ENCODE measurements at regions not wholly inside any gene's neighbourhood (a gene's known extent, or its start where the extent isn't known, plus 50 kb on each side); places are given as distances from the start of the nearest gene placed in this dataset.

GRCh38 chrX:39437670-39438441 lies 636.6 kb downstream of the MID1IP1 start:
- no peak for TF ChIP-seq CTCF (IDR thresholded peaks at IDR 0.05; ENCODE audit: unreplicated experiment in 3 of 3)
- Mint-ChIP-seq H3K4me1 (peaks cover 23% of the 10 kb centered on the region), H3K9me3 (peaks cover 7% of the 10 kb centered on the region), H3K27me3 (ENCODE audit: low read depth) (peaks cover 4% of the 10 kb centered on the region), H3K27ac (peak overlapping the region; percentile 54 to 84 (median 57)), H3K36me3 (ENCODE audit: low read depth) (no peaks in the 10 kb centered on the region), H3K4me3 (no peak overlapping the region)

GRCh38 chrX:39438603-39439602 lies 637.6 kb downstream of the MID1IP1 start:
- Mint-ChIP-seq H3K27me3 (ENCODE audit: low read depth) (peaks cover 4% of the 10 kb centered on the region), H3K4me3 (no peak overlapping the region), H3K36me3 (ENCODE audit: low read depth) (no peaks in the 10 kb centered on the region), H3K4me1 (peaks cover 20% of the 10 kb centered on the region), H3K9me3 (peaks cover 14% of the 10 kb centered on the region), H3K27ac (peak overlapping the region; percentile 54 to 84 (median 57))
- TF ChIP-seq CTCF (IDR thresholded peaks at IDR 0.05; ENCODE audit: unreplicated experiment in 3 of 3), result no peak

GRCh38 chrX:39439906-39440798 lies 638.9 kb downstream of the MID1IP1 start:
- peaks cover 20% of the 10 kb centered on the region for H3K4me1 Mint-ChIP-seq
- no peaks in the 10 kb centered on the region for H3K36me3 Mint-ChIP-seq (ENCODE audit: low read depth)
- peaks cover 4% of the 10 kb centered on the region for H3K27me3 Mint-ChIP-seq (ENCODE audit: low read depth)
- H3K9me3 Mint-ChIP-seq, result peaks cover 15% of the 10 kb centered on the region
- no peak overlapping the region for H3K4me3 Mint-ChIP-seq
- H3K27ac Mint-ChIP-seq, result peak overlapping the region in 2 of 3 experiments; percentile 23 to 37
- TF ChIP-seq CTCF (IDR thresholded peaks at IDR 0.05; ENCODE audit: unreplicated experiment in 3 of 3), result no peak

GRCh38 chrX:39440799-39441284 lies 639.6 kb downstream of the MID1IP1 start:
- Mint-ChIP-seq H3K9me3 (peaks cover 15% of the 10 kb centered on the region), H3K4me3 (no peak overlapping the region), H3K4me1 (peaks cover 20% of the 10 kb centered on the region), H3K36me3 (ENCODE audit: low read depth) (no peaks in the 10 kb centered on the region), H3K27ac (no peak overlapping the region), H3K27me3 (ENCODE audit: low read depth) (peaks cover 4% of the 10 kb centered on the region)
- TF ChIP-seq CTCF (IDR thresholded peaks at IDR 0.05; ENCODE audit: unreplicated experiment in 3 of 3), result no peak

- Mint-ChIP-seq H3K27me3 (ENCODE audit: low read depth) (peaks cover 4% of the 10 kb centered on the region), H3K4me3 (no peak overlapping the region), H3K9me3 (peaks cover 22% of the 10 kb centered on the region), H3K36me3 (ENCODE audit: low read depth) (no peaks in the 10 kb centered on the region), H3K4me1 (peaks cover 20% of the 10 kb centered on the region), H3K27ac (no peak overlapping the region)
- TF ChIP-seq CTCF (IDR thresholded peaks at IDR 0.05; ENCODE audit: unreplicated experiment in 3 of 3), result no peak
Observed at GRCh38 chrX:39442332-39442731, 641.1 kb downstream of the MID1IP1 start.

Data from nephron (organoid).